ENCODE measurements at regions not wholly inside any gene's neighbourhood (a gene's known extent, or its start where the extent isn't known, plus 50 kb on each side); places are given as distances from the start of the nearest gene placed in this dataset.

GRCh38 chr20:50252701-50253100 is 62.1 kb downstream of the CEBPB start:
- TF ChIP-seq CTCF (IDR thresholded peaks at IDR 0.05) (no peak), POLR2A (IDR thresholded peaks at IDR 0.05) (no peak)

Data from adrenal gland (tissue), 5 donors.